ENCODE measurements at regions not wholly inside any gene's neighbourhood (a gene's known extent, or its start where the extent isn't known, plus 50 kb on each side); places are given as distances from the start of the nearest gene placed in this dataset.

DNA sequence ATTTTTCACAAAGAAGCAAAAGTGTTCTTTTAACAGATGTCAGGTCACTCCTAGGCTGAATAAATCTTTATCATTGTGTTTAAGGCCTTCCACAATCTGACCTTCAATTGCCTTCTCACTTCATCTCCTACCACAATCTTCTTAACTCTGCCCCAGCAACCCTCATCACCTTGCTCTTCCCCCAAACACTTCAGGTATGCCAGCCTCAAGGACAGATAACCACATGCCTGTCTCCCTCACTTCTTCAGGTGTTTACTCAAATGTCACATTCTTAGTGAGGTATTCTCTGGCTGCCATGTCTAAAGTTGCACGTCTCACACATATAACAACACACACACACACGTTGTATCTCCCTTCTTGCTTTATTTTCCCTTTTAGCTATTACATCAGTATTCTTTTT, 146.5 kb downstream of the ANKRD50 start:
- no peak for TF ChIP-seq POLR2A (IDR thresholded peaks at IDR 0.05; ENCODE audit: low read depth, low read length)
- TF ChIP-seq POLR2AphosphoS5 (IDR thresholded peaks at IDR 0.05; ENCODE audit: low read depth, low read length): no peak
- no peak for TF ChIP-seq TAF1 (IDR thresholded peaks at IDR 0.05; ENCODE audit: borderline replicate concordance, low read depth, low read length)

All from GM12892 (cell line).